ENCODE measurements at regions not wholly inside any gene's neighbourhood (a gene's known extent, or its start where the extent isn't known, plus 50 kb on each side); places are given as distances from the start of the nearest gene placed in this dataset.
A peak's percentile ranks its signal among the peaks of the same experiment; 100 is the strongest.

DNA sequence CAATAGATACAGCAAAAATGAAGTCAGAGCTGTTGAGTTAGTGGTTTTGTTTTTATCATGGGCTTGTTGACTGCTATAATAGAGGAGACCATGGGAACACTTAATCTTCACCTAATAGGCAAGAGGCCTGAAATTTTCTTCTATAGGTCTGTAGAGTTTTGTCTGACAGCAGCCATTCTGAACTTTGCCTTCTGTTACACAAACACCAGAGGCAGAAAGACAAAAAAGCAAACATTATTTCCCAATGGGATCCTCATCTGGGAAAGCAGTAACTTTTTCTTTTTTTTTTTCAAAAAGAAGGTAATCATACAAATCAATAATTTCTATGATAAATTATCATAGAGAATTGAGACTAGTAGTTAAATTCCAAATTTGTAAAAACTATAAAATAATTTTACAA lies 494.1 kb downstream of the TOX3 start:
- no peak for DNase-seq (ENCODE audit: low read depth in 2 of 2)

DNA sequence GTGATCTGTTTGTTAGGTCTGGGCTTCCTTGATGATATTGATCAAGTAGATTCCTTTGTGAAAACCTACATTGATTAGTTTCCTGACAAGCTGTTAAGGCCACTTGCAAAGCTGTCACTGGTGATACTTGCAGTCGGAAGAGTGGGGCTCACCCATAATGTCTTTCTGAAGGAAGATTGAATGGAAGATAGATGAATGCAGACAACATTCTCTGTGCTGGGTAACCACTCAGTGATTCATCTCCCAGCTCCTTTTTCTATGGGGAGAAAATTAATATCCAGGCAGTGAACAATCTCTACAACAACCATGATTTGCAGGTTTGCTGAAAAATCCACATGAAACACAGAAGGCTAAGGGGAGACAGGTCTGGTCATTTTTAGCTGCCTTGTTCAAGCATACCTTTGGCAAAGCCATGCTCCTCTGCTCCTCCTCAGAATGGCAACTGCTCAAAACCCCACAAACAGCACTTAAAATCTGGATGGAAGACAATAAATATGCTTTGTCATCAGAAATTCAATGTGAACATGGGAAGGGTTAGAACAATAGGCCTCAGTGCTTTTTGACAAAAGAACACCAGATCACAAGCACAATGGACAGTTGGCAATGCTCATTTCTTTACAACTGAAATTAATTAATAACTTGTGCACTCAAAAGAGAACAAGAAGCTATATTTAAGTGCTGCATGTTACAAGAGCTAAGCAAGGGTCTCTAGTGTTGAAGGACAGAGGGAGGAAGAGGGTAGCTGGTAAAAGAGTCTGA lies 495.4 kb downstream of the TOX3 start:
- no peak for DNase-seq (ENCODE audit: low read depth in 2 of 2)

DNA sequence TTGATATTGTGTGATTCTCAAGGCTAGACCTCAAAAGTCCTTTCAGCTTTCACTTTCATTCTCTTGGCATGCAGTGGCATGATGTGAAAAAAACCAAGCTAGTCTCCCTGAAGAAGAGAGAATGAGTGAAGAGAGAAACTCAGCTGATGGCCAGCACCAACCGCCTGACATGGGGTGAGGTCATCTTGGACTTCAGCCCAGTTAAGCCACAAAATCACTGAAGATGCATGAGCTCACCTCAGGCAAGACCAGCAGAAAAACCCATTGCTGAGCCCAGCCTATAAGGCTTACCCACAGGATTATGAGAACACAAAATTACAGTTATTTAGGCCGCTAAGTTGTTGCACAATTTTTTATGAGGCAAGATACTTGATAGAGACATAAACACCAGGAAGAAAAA lies 496.5 kb downstream of the TOX3 start:
- DNase-seq (ENCODE audit: low read depth in 2 of 2), result no peak

DNA sequence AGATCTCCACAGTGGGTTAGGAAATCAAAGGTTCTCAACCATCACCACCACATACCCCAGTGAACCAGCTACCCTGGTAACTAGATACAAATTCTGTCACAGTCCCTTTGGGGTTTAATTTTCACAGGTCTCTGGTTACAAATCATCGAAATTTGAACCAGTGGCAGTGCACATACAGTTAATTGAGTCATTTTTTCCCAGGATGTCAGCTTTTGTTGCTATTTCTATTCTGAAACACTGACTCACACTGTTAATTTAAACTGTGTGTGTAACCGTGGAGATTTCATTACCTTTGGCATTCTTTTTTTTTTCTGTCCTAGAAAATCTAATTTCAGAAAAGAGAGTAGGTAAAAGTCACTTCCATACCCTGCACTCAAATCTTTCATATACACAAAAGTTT lies 511.5 kb downstream of the TOX3 start:
- DNase-seq (ENCODE audit: low read depth in 2 of 2), result no peak

DNA sequence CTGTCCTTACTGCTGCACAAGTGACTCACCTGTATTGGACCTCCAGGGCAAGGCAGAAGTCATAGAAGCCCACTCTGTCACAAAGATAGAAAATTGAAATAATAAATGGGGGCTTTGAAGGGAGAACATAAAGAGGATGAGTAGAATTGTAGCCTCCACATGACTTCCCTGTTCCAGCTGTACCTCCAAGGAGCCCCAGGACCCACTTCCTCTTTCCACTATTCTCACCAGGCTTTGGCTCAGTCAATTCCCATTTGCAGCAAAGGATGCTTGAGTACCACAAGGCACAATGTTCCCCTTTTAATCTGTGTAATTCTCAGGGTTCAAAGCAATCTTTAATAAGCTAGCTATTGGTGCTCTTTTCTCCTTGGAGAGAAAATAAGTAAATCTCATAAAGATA lies 512.1 kb downstream of the TOX3 start:
- no peak for DNase-seq (ENCODE audit: low read depth in 2 of 2)

DNA sequence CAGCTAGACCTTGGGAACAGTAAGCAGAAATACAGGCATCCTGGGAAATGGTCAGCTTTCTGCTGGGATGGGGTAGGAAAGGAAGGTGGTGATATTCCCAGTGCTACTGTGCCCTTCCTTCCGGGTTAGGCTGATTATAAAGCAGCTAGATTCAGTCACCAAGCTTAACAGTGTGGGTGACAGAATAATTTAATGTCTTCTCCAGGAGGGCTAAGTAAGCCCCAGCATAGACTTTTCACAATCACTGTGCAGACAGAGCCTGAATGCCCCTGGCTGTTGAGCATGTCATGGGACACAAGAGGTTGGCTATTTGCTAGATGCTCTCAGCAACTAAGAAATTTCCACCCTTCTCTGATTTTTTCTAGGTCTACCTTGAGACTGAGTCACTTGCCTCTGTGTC lies 513.0 kb downstream of the TOX3 start:
- no peak for DNase-seq (ENCODE audit: low read depth in 2 of 2)

DNA sequence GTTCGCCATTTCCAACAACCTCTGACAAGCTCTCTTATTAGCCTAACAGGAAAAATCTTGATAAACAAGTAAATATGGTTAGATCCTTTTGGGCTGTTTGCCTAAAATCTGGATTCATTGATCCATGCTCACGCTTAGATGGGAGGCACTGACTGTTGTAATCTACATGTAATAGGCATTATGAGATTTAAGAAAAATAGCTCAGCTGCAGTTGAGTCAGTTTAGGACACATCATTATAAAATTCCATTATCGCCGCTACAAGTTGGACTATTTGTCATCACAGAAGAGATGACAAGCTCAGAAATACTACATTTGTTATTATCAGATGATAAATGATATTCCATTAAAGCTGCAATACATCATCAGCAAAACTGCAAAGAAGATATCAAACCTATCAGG lies 524.0 kb downstream of the TOX3 start:
- DNase-seq (ENCODE audit: low read depth in 2 of 2), result no peak

DNA sequence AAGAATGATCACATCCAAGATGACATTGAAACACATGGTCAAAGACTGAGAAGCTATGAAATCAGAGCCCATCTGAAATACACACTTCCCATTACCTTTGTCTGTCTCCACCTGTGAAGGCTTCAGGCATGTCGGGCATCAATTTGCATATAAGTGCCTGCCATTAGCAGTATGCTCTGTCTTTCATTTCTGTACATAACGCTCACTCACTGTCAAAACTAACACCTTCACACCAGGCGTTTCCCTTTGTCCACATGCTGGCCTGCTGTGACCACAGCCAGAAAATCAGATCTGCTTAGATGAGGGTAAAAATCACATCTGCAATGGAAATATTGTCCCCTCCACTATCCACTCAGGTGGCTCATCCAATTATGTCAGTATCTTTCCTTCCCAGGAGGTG lies 524.8 kb downstream of the TOX3 start:
- no peak for DNase-seq (ENCODE audit: low read depth in 2 of 2)

DNA sequence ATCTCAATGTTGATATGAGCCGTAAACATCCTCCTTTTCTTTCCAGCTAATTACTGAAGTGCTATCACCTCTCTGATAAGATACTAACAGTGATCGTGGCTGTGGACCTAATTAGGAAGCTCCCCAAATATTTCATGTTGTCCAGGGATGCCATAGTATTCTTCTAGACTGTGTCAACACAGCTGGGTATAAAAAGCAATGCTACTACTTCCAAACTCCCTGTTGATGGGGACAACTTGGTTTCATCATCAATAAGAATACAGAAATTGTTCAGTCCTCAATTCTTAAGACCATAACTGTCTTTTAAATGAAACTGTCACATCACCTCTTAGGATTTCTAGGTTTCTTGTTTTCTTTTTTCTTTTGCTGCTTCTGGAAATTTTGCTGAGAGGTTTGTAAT lies 530.6 kb downstream of the TOX3 start:
- DNase-seq (ENCODE audit: low read depth in 2 of 2), result no peak

DNA sequence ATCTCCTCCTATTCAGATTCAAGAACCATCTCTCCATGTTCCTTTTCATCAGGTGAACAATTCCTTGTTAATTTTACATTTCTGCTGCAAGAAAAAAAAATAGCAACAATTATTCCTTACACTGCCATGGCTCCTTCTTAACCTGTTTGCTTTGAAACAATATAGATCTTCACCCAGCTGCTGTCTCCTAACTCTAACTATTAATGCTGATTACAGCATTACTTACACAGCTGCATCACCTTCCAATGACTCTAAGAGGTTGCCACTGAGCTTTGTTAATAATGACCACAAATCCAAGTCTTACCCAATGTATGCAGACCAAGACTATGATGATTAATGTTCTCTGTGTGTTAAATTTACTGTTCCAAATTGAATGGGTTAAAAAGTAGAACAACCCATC lies 541.4 kb downstream of the TOX3 start:
- no peak for DNase-seq (ENCODE audit: low read depth in 2 of 2)

DNA sequence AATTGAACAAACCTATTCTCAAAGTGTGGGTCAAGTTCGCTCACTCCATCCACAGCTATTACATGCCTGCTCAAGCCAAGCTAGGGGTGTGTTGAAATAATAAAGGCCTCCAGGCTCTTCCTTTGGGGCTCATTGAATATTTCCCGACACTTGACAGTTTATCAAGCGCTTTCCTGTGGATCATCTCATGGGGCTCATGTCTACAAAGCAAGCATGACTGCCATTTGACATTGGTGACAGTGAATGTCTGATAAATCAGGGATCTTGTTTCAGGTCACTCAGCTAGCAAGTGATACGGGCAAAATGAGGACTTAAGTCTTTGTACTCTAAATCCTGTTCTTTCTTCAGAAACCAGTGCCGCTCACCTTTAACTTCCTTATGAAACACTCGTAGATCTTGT lies 542.6 kb downstream of the TOX3 start:
- no peak for DNase-seq (ENCODE audit: low read depth in 2 of 2)

DNA sequence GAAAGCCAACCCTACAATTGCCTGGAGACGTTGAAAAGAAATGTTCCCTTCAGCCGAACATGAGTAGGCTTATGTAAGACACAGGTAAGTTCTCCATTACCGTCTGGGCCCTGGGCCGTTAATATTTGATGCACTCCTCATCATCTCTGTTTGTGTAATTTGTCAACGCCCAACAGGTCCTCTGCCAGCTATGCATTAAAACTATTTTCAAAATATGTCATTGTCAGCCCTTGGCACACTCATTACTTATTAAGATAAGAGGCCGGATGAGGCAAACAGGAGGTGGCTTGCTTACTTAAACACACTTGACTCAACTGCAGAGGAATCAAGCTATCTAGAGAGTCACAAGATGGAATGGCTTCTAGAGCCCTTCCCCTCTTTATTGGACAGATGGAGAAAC lies 544.9 kb downstream of the TOX3 start:
- DNase-seq (ENCODE audit: low read depth in 2 of 2), result no peak

DNA sequence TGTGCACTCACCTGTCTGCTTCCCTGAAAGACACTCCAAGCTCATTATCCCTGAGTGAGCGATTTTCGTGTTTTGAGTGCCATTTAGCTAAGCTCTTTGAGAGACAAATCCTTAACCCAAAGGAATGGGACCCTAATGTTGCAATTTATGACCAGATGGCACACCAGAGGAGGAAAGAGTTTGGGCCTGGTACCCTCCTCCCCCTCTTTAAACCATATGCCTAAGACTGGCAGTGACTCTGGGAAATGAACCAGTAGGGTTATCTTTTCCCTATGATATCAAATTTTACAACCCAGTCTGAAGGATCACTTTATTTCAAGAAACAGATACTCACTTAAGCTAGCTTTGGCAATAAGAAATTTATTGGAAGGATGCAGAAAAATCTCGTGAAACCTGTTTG lies 550.4 kb downstream of the TOX3 start:
- DNase-seq (ENCODE audit: low read depth in 2 of 2), result no peak

DNA sequence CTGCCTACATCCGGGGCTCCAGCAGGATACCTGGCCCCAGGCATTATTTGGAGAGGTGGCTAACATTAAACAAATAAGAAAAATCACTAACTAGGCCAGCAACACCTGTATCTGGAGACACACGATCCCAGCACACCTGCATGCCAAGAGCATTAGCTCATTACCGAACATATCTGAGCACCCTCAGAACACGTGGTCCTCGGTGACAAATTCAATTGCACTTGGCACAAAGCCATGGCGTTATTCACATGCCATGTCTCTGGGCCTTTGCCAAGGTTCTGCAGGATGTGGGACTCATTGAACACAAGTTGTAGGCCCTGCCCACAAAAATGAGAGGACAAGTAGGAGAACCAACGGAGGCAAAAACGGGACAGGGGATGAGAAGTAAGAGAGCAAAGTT lies 552.3 kb downstream of the TOX3 start:
- no peak for DNase-seq (ENCODE audit: low read depth in 2 of 2)

DNA sequence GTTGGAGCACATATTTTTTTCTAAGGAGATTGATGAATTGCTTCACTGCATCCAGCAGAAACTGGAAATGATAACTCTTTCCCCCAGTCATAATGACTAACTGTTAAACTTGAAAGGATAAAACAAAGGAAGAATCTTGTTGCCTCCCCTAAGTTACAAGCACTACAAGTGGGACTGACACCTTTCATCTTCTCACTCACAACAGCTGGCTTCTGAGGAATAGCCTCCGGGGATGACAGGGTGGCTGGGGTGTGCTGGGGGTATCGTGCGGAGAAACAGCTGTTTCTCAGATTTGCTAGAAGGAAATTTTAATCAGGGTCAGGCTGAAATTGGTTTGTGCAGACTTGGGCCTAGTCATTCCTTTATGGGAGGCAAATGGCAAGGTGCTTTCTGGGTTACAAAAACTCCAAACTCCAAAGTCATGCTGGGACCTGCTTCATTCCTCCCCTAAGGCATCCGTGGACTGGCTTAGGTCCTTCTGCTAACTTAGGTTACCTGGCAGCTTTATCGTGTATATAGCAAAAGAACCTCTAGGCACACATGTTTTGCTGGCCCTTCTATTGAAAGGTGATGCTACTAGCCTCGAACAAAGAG lies 557.2 kb downstream of the TOX3 start:
- DNase-seq (ENCODE audit: low read depth in 2 of 2), result no peak

DNA sequence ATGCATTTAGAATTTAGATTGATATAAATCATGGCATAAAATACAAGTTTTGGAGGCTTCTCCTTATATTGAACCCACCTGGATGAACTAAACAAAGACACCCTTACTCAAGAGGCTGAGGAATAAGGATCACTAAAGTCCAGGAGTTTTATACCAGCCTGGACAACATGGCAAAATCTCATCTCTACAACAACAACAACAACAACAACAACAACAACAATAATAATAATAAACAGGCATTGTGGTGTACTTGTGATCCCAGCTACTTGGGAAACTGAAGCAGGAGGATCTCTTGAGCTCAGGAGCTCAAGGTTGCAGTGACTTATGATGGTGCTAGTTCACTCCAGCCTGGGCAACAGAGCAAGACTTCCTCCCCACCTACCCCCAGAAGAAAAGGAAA lies 558.0 kb downstream of the TOX3 start:
- DNase-seq (ENCODE audit: low read depth in 2 of 2), result no peak

DNA sequence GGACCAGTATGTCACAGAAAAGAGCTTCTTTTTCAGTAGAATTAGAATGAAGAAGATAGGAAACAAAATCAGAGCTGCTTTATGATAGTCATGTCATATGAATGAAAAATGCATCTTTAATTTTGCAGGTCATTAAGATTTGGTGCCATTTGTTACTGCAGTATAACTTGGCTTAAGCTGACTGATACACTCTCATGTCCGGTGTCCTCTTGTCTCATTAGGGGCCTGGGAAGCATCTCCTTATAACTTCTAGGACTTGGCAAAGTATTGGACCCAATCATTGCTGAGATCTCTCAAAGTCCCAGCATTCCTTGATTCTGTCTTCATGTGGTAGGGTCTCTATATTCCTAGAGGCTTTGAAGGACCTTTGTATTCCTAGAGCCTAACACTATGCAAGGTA lies 559.4 kb downstream of the TOX3 start:
- no peak for DNase-seq (ENCODE audit: low read depth in 2 of 2)

DNA sequence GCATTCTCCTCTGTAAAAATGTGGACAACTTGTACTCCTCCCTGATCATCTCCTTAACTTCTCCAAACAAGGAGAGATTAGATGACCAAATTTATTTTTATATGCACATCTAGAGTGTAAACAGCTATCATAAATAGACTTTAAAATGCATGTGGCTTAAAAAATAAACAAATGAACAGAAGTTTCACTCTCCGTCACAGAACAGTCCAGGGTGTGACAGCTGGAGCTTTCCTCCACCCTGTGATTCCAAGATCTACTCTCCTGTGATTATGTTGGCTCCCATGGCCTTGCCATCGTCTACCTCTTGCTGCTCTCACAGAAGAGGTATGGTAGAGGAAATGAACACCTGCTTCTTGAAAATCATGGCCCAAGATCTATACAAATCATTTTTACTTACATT lies 560.2 kb downstream of the TOX3 start:
- no peak for DNase-seq (ENCODE audit: low read depth in 2 of 2)

DNA sequence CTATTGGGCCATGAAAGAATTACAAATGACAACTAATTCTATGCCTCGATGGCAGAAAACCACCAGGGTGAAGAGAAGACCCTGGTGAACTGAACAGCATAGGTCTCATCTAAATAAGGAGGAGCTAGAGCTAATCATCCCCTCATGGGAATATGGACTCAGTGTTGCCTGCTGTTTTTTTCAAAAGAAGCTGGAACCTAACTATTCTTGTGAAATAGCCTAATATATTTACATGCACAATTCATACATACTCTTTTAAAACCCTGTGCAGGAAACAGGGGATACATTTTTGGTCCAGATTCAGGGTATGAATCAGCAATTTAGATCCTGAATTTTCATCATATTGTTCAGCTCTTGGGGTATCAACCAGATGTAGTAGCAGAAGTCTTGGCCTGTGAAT lies 560.6 kb downstream of the TOX3 start:
- DNase-seq (ENCODE audit: low read depth in 2 of 2), result no peak

DNA sequence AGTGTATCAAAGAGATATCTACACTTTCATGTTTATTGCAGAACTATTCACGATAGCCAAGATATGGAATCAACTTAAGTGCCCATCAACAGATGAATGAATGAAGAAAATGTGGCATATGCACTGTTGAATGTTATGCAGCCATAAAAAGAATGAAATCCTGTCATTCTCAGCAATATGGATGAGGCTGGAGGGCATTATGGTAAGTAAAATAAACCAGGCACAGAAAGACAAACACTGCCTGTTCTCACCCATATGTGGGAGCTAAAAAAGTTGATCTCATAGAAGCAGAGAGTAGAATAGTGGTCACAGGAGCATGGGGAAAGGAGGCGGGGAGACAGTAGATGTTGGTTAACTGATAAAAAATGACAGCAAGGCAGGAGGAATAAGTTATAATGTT lies 561.8 kb downstream of the TOX3 start:
- no peak for DNase-seq (ENCODE audit: low read depth in 2 of 2)

DNA sequence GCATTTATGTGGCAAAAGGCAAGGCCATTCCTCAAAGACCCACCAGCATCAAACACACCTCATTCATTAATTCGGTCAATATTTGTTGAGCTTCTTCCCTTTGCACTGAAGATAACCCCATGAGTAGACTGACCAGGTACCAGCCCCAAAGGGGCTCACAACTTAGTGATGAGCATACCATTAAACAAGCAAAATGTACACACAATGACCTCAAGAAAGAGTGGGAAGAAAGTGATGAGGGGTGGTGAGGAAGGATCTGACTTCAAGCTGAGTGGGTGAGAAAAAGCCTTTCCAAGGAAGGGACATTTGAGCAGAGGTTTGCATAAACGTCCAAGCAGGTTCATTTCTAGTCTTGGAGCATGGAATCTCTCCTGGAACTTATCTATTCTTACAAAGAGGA lies 562.5 kb downstream of the TOX3 start:
- no peak for DNase-seq (ENCODE audit: low read depth in 2 of 2)

DNA sequence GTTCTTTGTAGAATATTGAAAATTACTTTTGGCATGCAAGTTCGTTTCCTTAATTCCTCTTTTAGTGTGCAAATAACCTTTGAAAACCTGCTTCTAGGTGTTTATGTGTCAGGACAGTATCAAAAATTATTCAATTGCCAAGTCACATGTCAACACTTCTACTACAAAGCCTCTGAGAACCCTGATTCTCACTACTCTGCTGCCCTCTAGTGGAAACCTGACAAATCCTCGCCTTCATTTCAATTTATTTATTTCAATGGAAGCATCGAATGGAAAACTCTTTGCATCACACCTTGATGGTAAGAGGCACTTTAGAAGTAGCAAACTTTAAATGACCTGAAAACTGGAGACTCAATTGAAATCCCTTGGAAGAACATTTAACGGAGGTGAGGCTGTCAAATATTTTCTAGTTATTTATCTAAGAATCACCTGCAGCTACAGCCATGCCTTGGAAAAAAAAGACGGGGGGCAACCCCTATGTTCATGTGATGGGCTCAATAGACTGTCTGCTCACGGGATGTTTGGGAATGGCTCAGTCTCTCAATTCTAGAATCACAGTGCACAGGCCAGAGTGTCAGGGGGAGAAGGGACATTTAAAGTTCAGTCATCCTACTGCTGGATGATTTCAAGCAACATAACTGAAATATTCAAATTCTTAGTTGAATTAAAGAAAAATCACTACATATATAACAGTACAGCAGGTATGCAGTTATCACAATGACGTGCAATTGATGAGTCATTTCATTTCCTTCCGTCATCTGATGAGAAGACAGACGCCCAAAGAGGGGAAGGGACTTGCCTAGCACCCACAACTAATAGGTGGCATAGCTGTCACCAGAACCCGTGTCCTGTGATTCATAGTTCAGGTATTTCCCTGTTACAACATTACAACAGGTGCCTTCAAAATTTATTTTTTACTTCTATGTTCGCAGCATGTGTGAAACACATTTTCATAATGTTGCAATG lies 563.9 kb downstream of the TOX3 start:
- DNase-seq (ENCODE audit: low read depth in 2 of 2), result peak; percentile 1 to 2

DNA sequence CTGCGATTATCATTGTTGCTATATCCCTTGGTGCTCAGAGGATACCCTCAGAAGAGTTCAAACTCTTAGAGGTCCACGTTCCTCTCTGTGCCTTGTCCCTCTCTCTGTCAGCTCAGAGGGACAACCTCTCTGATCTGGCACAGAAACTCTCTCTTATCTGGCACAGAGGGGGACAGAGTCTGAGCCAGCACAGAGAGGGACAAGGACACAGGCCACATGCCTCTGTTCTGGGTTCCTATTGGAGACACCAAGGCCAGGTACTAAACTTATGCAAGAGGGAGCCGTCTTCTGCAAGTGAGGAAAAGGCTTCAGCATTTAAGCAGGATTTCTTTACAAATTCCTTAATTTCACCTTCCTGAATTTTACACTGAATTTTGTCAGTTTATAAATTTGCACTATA lies 565.2 kb downstream of the TOX3 start:
- DNase-seq (ENCODE audit: low read depth in 2 of 2), result no peak
